ENCODE measurements at regions not wholly inside any gene's neighbourhood (a gene's known extent, or its start where the extent isn't known, plus 50 kb on each side); places are given as distances from the start of the nearest gene placed in this dataset.

GRCh38 chr20:12893653-12894052, 115.1 kb upstream of the SPTLC3 start:
- no peak for FAIRE-seq
- Histone ChIP-seq H3K27ac (no peak overlapping the region), H3K4me1 (no peaks in the 10 kb centered on the region), H3K27me3 (no peaks in the 10 kb centered on the region), H3K4me3 (no peak overlapping the region), H3K9me3 (no peaks in the 10 kb centered on the region), H3K36me3 (no peaks in the 10 kb centered on the region)
- intact Hi-C loops (cut with DNase I), result no loop called here
- no peak for ATAC-seq
- no peak for TF ChIP-seq CTCF (IDR thresholded peaks at IDR 0.05)
- WGBS, 2 donors, result 66 to 67% methylated on average over 6 of the region's 6 CpGs
- DNase-seq, result no peak

GRCh38 chr20:12894089-12894488, 114.7 kb upstream of the SPTLC3 start:
- no peaks in the 10 kb centered on the region for H3K9me3 ChIP-seq
- FAIRE-seq (no peak), ATAC-seq (no peak), DNase-seq (no peak)
- no peaks in the 10 kb centered on the region for H3K27me3 ChIP-seq
- no peak for TF ChIP-seq CTCF (IDR thresholded peaks at IDR 0.05)
- H3K4me3 ChIP-seq, result no peak overlapping the region
- 86 to 87% methylated on average over 7 of the region's 7 CpGs for WGBS, 2 donors
- no peak overlapping the region for H3K27ac ChIP-seq
- H3K36me3 ChIP-seq, result no peaks in the 10 kb centered on the region
- H3K4me1 ChIP-seq, result no peaks in the 10 kb centered on the region
- intact Hi-C loops (cut with DNase I), result no loop called here

- ATAC-seq (no peak), FAIRE-seq (no peak), DNase-seq (no peak)
- H3K4me3 ChIP-seq, result no peak overlapping the region
- no peaks in the 10 kb centered on the region for H3K27me3 ChIP-seq
- intact Hi-C loops (cut with DNase I), result no loop called here
- H3K36me3 ChIP-seq, result no peaks in the 10 kb centered on the region
- no peak overlapping the region for H3K27ac ChIP-seq
- no peak for TF ChIP-seq CTCF (IDR thresholded peaks at IDR 0.05)
- no peaks in the 10 kb centered on the region for H3K9me3 ChIP-seq
- no peaks in the 10 kb centered on the region for H3K4me1 ChIP-seq
- WGBS, 2 donors, result 95 to 97% methylated on average over 2 of the region's 2 CpGs
Observed at GRCh38 chr20:12896180-12896579, 112.6 kb upstream of the SPTLC3 start.

GRCh38 chr20:12902992-12903391, 105.8 kb upstream of the SPTLC3 start:
- Histone ChIP-seq H3K4me3 (no peak overlapping the region), H3K36me3 (no peaks in the 10 kb centered on the region), H3K9me3 (no peaks in the 10 kb centered on the region), H3K27me3 (no peaks in the 10 kb centered on the region), H3K27ac (no peak overlapping the region), H3K4me1 (no peaks in the 10 kb centered on the region)
- WGBS, 2 donors, result 53 to 56% methylated on average over 4 of the region's 4 CpGs
- no peak for TF ChIP-seq CTCF (IDR thresholded peaks at IDR 0.05)
- FAIRE-seq (no peak), DNase-seq (no peak), ATAC-seq (no peak)
- intact Hi-C loops (cut with DNase I), result no loop called here

- intact Hi-C loops (cut with DNase I), result no loop called here
- no peaks in the 10 kb centered on the region for H3K4me1 ChIP-seq
- H3K9me3 ChIP-seq, result no peaks in the 10 kb centered on the region
- no peak overlapping the region for H3K27ac ChIP-seq
- WGBS, 2 donors, result 65% methylated on average over 2 of the region's 2 CpGs
- no peaks in the 10 kb centered on the region for H3K27me3 ChIP-seq
- no peak for ATAC-seq
- DNase-seq, result no peak
- no peak overlapping the region for H3K4me3 ChIP-seq
- H3K36me3 ChIP-seq, result no peaks in the 10 kb centered on the region
- TF ChIP-seq CTCF (IDR thresholded peaks at IDR 0.05), result no peak
- no peak for FAIRE-seq
Observed at GRCh38 chr20:12906361-12906760, 102.4 kb upstream of the SPTLC3 start.
